Mesodermal cell (in vitro differentiated cells): ENCODE measurements at regions not wholly inside any gene's neighbourhood (a gene's known extent, or its start where the extent isn't known, plus 50 kb on each side); places are given as distances from the start of the nearest gene placed in this dataset.

ENCODE experiments used
- H3K27ac ChIP-seq: 2 replicates; pipeline ENCODE4 v1.7.0; 2013; ENCODE audit warnings: mild to moderate bottlenecking, low read depth, low read length, moderate library complexity; ENCODE audit not compliant: severe bottlenecking
- H3K36me3 ChIP-seq: 2 replicates; pipeline ENCODE4 v1.7.1; 2013; ENCODE audit warnings: mild to moderate bottlenecking, low read length, moderate library complexity; ENCODE audit not compliant: control insufficient read depth, insufficient read depth
- H3K4me1 ChIP-seq: one replicate; pipeline ENCODE4 v1.7.1; 2013; ENCODE audit warnings: mild to moderate bottlenecking, low read length; ENCODE audit not compliant: insufficient read depth, control insufficient read depth, poor library complexity, severe bottlenecking
- H3K4me3 ChIP-seq: 2 replicates; pipeline ENCODE4 v1.7.0; 2013; ENCODE audit warnings: low read length, control low read depth, mild to moderate bottlenecking; ENCODE audit not compliant: insufficient read depth, poor library complexity, severe bottlenecking; ENCODE audit errors: extremely low read depth
- H3K9me3 ChIP-seq: 2 replicates; pipeline ENCODE4 v1.7.1; 2013; ENCODE audit warnings: mild to moderate bottlenecking, low read length, moderate library complexity; ENCODE audit not compliant: control insufficient read depth
- WGBS, 2 experiments: methylation state at CpG; one replicate each; pipeline ENCODE4 v1.1.5; 2013; ENCODE audit warnings: missing lambda C conversion rate in 2 of 2; ENCODE audit not compliant: insufficient coverage in 2 of 2; 5-methylcytosine and 5-hydroxymethylcytosine counted together

GRCh38 chr3:90261481-90262433 lies 1154.3 kb downstream of the EPHA3 start:
- H3K4me3 ChIP-seq, result no peak overlapping the region
- WGBS, 2 experiments, result 78 to 91% methylated on average over 2 of the region's 6 CpGs
- peaks cover 14% of the 10 kb centered on the region for H3K9me3 ChIP-seq
- H3K36me3 ChIP-seq, result no peaks in the 10 kb centered on the region
- H3K4me1 ChIP-seq, result no peaks in the 10 kb centered on the region
- no peak overlapping the region for H3K27ac ChIP-seq
